GM12891 (cell line): ENCODE measurements at regions not wholly inside any gene's neighbourhood (a gene's known extent, or its start where the extent isn't known, plus 50 kb on each side); places are given as distances from the start of the nearest gene placed in this dataset.

Source experiments
- POLR2A ChIP-seq: IDR thresholded peaks from 2 replicates; pipeline ENCODE4 v1.6.1; 2011; ENCODE audit warnings: low read depth, low read length, control low read depth
- POLR2AphosphoS5 ChIP-seq: IDR thresholded peaks from 2 replicates; pipeline ENCODE4 v1.6.1; 2011; ENCODE audit warnings: low read depth, low read length, control low read depth
- SPI1 ChIP-seq: IDR thresholded peaks from 2 replicates; pipeline ENCODE4 v1.6.1; 2011; ENCODE audit warnings: low read depth, low read length, control low read depth
- TAF1 ChIP-seq: IDR thresholded peaks from 2 replicates; pipeline ENCODE4 v1.6.1; 2011; ENCODE audit warnings: low read depth, low read length, control low read depth

- TF ChIP-seq POLR2A, result no peak
- no peak for TF ChIP-seq POLR2AphosphoS5
- TF ChIP-seq TAF1, result no peak
- TF ChIP-seq SPI1, result no peak
Measured at GRCh38 chr2:37464067-37464466, 119.6 kb downstream of the QPCT start.
